ENCODE measurements at regions not wholly inside any gene's neighbourhood (a gene's known extent, or its start where the extent isn't known, plus 50 kb on each side); places are given as distances from the start of the nearest gene placed in this dataset.
"Not testable (repeated sequence)": the region's sequence is repeated elsewhere in the genome, so short reads cannot be mapped to it uniquely, and the experiment has no call there.

- TF ChIP-seq POLR2A, CTCF (IDR thresholded peaks at IDR 0.05): not testable (repeated sequence)
Measured at GRCh38 chr3:15879787-15880186, 82.0 kb upstream of the ANKRD28 start.

Data from uterus (tissue), 2 donors.